ENCODE measurements at regions not wholly inside any gene's neighbourhood (a gene's known extent, or its start where the extent isn't known, plus 50 kb on each side); places are given as distances from the start of the nearest gene placed in this dataset.

GRCh38 chr20:39364320-39364719 lies 402.2 kb downstream of the DHX35 start:
- Histone ChIP-seq H3K9me2 (replicated peaks; ENCODE audit: control insufficient read depth, low read length) (no peaks in the 10 kb centered on the region), H3K27ac (ENCODE audit: low read depth, low read length) (no peak overlapping the region), H3K79me2 (ENCODE audit: control insufficient read depth, low read length) (no peaks in the 10 kb centered on the region), H3K9me3 (ENCODE audit: control insufficient read depth, insufficient read depth, low read length) (no peaks in the 10 kb centered on the region), H4K20me1 (ENCODE audit: control insufficient read depth, insufficient read depth, low read depth, low read length) (no peaks in the 10 kb centered on the region), H3K4me3 (ENCODE audit: low read length) (no peak overlapping the region), H3K4me2 (ENCODE audit: low read length) (no peak overlapping the region), H3K36me3 (ENCODE audit: control insufficient read depth, low read length) (no peaks in the 10 kb centered on the region), H3K27me3 (ENCODE audit: control insufficient read depth, low read length) (no peaks in the 10 kb centered on the region; the same call in 1 of the 2 replicates), H3F3A (ENCODE audit: control insufficient read depth, insufficient read depth) (no peaks in the 10 kb centered on the region), H3K4me1 (ENCODE audit: control insufficient read depth, low read length) (peaks cover 4% of the 10 kb centered on the region; the same call in 1 of the 2 replicates)
- TF ChIP-seq, protein P1, sequence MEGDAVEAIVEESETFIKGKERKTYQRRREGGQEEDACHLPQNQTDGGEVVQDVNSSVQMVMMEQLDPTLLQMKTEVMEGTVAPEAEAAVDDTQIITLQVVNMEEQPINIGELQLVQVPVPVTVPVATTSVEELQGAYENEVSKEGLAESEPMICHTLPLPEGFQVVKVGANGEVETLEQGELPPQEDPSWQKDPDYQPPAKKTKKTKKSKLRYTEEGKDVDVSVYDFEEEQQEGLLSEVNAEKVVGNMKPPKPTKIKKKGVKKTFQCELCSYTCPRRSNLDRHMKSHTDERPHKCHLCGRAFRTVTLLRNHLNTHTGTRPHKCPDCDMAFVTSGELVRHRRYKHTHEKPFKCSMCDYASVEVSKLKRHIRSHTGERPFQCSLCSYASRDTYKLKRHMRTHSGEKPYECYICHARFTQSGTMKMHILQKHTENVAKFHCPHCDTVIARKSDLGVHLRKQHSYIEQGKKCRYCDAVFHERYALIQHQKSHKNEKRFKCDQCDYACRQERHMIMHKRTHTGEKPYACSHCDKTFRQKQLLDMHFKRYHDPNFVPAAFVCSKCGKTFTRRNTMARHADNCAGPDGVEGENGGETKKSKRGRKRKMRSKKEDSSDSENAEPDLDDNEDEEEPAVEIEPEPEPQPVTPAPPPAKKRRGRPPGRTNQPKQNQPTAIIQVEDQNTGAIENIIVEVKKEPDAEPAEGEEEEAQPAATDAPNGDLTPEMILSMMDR (IDR thresholded peaks at IDR 0.05; ENCODE audit: low read depth, low read length, poor library complexity, severe bottlenecking) = no peak

- no peaks in the 10 kb centered on the region for H3K9me2 ChIP-seq (replicated peaks; ENCODE audit: control insufficient read depth, low read length)
- H3K27me3 ChIP-seq (ENCODE audit: control insufficient read depth, low read length) = no peaks in the 10 kb centered on the region; the same call in 1 of the 2 replicates
- no peaks in the 10 kb centered on the region for H3K79me2 ChIP-seq (ENCODE audit: control insufficient read depth, low read length)
- no peaks in the 10 kb centered on the region for H3K9me3 ChIP-seq (ENCODE audit: control insufficient read depth, insufficient read depth, low read length)
- H3K4me2 ChIP-seq (ENCODE audit: low read length) = no peak overlapping the region
- no peaks in the 10 kb centered on the region for H3F3A ChIP-seq (ENCODE audit: control insufficient read depth, insufficient read depth)
- H3K4me1 ChIP-seq (ENCODE audit: control insufficient read depth, low read length) = peaks cover 4% of the 10 kb centered on the region; the same call in 1 of the 2 replicates
- no peak for TF ChIP-seq EZH2phosphoT487 (IDR thresholded peaks at IDR 0.05; ENCODE audit: borderline replicate concordance, low read length)
- TF ChIP-seq, protein P1 (IDR thresholded peaks at IDR 0.05; ENCODE audit: low read depth, low read length, poor library complexity, severe bottlenecking) = no peak
- H3K36me3 ChIP-seq (ENCODE audit: control insufficient read depth, low read length) = no peaks in the 10 kb centered on the region
- no peak overlapping the region for H3K27ac ChIP-seq (ENCODE audit: low read depth, low read length)
- H3K4me3 ChIP-seq (ENCODE audit: low read length) = no peak overlapping the region
- H4K20me1 ChIP-seq (ENCODE audit: control insufficient read depth, insufficient read depth, low read depth, low read length) = no peaks in the 10 kb centered on the region
Measured at GRCh38 chr20:39359981-39360620, 398.0 kb downstream of the DHX35 start.

DNA sequence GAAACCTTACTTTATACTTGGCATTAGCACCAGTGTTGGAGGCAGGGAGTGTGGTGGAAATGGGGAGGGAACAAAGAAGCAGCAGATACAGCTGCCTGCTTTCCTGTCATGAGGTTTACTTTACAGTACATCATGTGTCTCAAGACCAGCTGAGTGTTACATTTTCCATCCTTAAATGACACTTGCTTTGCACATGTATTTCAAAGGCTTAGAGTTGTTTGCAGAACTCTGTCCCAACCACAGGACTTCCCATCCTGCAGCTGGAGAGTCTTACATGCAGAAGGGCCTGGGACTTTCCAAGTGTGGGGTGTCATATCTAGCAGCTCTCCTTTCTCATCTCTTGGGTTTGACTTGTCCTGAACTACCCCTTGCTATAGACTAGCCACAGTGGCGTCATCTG lies 395.9 kb downstream of the DHX35 start:
- Histone ChIP-seq H4K20me1 (ENCODE audit: control insufficient read depth, insufficient read depth, low read depth, low read length) (no peaks in the 10 kb centered on the region), H3K9me2 (replicated peaks; ENCODE audit: control insufficient read depth, low read length) (no peaks in the 10 kb centered on the region), H3K4me3 (ENCODE audit: low read length) (no peak overlapping the region), H3K4me1 (ENCODE audit: control insufficient read depth, low read length) (peaks cover 4% of the 10 kb centered on the region; the same call in 1 of the 2 replicates), H3K36me3 (ENCODE audit: control insufficient read depth, low read length) (no peaks in the 10 kb centered on the region), H3F3A (ENCODE audit: control insufficient read depth, insufficient read depth) (no peaks in the 10 kb centered on the region), H3K79me2 (ENCODE audit: control insufficient read depth, low read length) (no peaks in the 10 kb centered on the region), H3K27ac (ENCODE audit: low read depth, low read length) (no peak overlapping the region), H3K27me3 (ENCODE audit: control insufficient read depth, low read length) (peaks cover 9% of the 10 kb centered on the region; the same call in 1 of the 2 replicates), H3K9me3 (ENCODE audit: control insufficient read depth, insufficient read depth, low read length) (no peaks in the 10 kb centered on the region), H3K4me2 (ENCODE audit: low read length) (no peak overlapping the region)
- no peak for TF ChIP-seq EZH2phosphoT487 (IDR thresholded peaks at IDR 0.05; ENCODE audit: borderline replicate concordance, low read length)
- TF ChIP-seq, protein P1 (IDR thresholded peaks at IDR 0.05; ENCODE audit: low read depth, low read length, poor library complexity, severe bottlenecking) = no peak

Data from DOHH2 (cell line).